CD4-positive, alpha-beta T cell treated with Interleukin-6 for 4 hours (primary cell): ENCODE measurements at regions not wholly inside any gene's neighbourhood (a gene's known extent, or its start where the extent isn't known, plus 50 kb on each side); places are given as distances from the start of the nearest gene placed in this dataset.

ENCODE experiments used
- DNase-seq: peaks from one replicate; pipeline ENCODE4 v3.0.0-alpha.2; 2020; ENCODE audit warnings: mixed read lengths

- DNase-seq = no peak
These were observed 105.6 kb downstream of the SEC61B start for GRCh38 chr9:99327667-99328066.

- no peak for DNase-seq
These were observed 113.2 kb downstream of the SEC61B start for GRCh38 chr9:99335280-99335679.

DNA sequence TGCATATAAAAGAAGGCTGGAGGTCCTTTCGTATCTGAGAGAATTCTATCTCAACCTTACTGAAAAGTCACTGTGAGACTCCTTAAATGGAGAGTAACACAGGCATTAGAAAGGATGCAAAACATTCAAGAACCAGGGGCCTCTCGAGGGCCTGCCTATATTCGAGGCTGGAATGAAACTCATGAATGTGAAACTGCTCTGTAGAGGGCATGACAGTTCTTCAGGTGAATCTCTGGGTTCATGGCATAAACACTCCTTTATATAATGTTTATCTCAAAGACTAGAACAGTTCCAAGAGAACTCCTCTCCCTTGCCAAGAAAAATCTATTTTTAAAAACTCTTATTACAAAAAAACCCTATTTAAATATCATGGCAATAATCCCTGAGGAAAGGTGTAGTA, 113.9 kb downstream of the SEC61B start:
- no peak for DNase-seq

DNA sequence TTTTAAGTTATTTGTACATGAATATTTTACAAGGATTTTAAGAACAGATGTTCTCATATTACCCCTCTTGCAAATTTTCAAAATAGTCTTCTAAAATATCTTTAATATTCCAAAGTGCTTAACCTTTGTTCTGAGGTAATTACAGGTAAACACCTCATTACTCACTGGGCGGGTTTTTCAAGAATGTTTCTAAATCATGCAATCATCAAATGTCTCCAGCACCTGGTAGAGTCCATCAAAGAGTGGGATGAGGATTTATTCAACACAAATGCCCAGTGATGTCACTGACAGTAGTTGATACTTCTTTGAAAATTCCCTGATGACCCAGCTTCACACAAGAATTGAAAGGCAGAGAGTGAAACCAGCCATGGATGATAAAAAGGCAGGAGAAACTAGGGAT, 114.4 kb downstream of the SEC61B start:
- no peak for DNase-seq

DNA sequence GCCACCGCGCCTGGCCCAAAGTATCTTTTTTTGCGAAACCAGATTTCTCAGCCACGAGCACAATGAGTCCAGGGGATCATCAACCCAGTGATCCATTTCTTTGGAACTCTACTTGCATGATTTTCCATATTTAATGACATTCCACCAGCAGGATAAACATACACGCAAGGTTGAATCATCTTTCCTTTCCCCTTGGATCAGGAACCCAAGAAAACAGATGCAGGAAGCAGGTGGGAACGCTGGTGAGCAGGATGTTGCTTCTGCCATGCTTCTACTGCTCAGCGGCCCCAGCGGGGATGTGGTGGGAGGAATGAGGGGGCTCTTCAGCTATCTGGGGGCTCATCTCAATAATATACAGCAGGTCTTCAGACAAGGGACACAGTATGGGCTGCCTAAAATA, 118.2 kb downstream of the SEC61B start:
- DNase-seq = no peak

GRCh38 chr9:99341686-99342085, 119.6 kb downstream of the SEC61B start:
- DNase-seq = no peak

DNA sequence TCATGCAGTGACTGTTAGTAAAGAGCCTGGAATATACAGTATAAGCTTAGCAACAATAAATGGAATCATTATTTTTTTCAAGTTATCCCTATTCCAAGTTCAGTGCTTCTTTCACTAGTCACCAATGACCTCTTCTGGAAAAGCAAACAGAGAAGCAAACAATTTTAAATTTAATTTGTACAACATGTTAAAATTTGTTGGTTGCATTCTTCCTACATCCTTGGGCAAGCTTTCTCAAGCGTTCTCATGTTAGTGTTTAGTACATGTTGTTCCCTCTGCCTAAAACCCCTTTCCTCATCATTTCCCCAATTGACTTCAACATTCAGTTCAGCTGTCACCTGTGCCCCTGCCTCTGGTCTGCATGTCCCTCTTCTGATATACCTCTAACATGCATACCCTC, 123.4 kb downstream of the SEC61B start:
- DNase-seq = no peak

- DNase-seq = no peak
These were observed 123.9 kb downstream of the SEC61B start for GRCh38 chr9:99345942-99346341.

GRCh38 chr9:99347568-99347967, 125.5 kb downstream of the SEC61B start:
- no peak for DNase-seq

DNA sequence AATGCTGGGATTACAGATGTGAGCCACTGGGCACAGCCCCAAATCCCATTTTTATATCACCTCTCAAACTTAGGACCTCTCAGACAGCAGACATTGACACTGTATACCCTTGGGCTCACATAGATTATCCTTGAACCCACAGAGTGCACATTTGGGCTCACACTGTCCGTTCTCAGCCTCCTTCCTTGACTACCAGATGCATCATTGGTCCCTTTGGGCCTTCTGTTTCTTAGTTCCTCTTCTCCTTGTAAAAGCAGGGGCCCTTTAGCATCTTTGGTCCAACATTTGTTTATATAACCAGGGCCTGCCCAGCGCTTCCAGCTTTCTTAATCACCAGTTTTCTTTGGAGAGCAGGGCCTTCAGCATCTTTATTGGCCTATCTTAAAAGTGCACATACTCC, 126.2 kb downstream of the SEC61B start:
- no peak for DNase-seq

GRCh38 chr9:99349870-99350269, 127.8 kb downstream of the SEC61B start:
- no peak for DNase-seq

DNA sequence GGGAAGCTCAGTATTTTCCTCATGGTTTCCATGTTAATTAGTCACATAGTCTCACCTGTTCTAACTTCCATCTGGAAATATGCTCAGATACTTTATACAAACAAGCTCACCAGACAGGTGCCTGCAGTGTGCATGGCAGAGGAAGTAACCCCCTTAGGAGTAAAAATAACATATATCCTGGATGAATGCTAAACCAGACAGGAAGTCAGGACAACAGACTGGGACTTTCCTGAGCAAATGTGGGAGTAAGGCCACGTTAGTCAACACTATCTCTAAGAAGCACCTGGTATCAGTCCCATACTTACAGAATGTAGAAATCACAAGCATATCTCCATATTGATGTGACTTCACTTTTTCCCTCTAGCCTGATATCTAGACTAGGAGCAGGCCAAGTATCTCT, 128.4 kb downstream of the SEC61B start:
- DNase-seq = no peak

DNA sequence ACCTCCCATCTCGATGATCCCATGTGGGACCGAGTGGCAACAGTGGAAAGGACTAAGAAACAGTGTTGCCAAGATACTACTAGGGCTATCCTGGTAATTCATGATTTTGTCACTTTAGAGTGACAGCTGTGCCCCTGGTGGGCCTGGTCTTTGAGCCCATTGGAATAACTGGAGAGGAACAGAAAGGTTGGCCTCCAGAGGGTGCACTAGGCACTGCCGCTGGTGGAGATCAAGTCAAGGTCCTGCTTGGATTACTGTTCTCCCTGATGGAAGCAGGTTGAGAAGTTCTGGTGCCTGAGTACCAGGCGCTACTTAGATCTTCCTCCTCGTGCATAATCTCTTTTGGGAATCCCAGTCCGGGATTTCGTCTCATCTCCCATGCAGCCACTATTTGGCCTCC, 129.6 kb downstream of the SEC61B start:
- no peak for DNase-seq

GRCh38 chr9:99352826-99353225, 130.7 kb downstream of the SEC61B start:
- DNase-seq = no peak

DNA sequence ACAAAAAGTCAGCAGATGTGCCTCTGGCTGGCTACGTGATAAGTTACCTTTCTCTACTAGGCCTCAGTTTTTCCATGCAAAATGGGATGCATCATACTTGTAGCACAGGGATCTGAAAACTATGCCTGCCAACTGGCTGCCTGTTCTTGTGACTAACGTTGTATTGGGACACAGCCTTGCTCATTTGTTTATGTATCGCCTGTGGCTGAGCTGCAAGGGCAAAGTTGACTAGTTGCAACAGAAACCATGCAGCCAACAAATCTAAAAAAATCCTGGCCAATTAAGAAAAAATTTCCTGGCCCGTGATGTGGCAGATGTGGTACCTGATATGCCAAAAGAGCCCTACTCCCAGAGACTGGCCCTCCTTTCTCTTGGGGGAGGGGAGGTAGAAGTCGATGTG, 131.3 kb downstream of the SEC61B start:
- no peak for DNase-seq

- DNase-seq = no peak
These were observed 132.0 kb downstream of the SEC61B start for GRCh38 chr9:99354104-99354503.

- DNase-seq = no peak
These were observed 134.5 kb downstream of the SEC61B start for GRCh38 chr9:99356512-99356971.

- no peak for DNase-seq
These were observed 135.5 kb downstream of the SEC61B start for GRCh38 chr9:99357575-99357974.

- no peak for DNase-seq
These were observed 136.6 kb downstream of the SEC61B start for GRCh38 chr9:99358668-99359067.

GRCh38 chr9:99359336-99359735, 137.3 kb downstream of the SEC61B start:
- no peak for DNase-seq

- no peak for DNase-seq
These were observed 137.9 kb downstream of the SEC61B start for GRCh38 chr9:99360026-99360425.

DNA sequence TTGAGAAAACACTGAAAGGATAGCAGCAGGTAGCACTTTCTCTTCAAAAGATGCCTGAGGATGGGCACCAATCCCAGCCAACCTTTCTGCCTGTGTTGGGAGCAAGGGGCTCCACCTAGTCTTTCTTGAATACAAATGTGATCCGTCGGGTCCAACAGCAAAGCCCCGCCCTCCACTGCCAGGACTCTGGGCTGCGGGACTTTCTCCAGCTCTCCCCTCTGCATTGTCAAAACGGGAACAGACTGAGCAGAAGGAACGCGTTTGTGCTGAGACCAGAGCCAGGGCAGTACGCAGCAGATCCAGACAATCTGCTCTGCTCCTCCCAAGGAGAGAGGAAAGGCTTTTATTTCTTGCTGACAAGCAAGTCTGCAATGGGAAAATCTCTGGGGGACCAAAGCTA, 139.7 kb downstream of the SEC61B start:
- DNase-seq = no peak

GRCh38 chr9:99362321-99362720, 140.2 kb downstream of the SEC61B start:
- DNase-seq = no peak

DNA sequence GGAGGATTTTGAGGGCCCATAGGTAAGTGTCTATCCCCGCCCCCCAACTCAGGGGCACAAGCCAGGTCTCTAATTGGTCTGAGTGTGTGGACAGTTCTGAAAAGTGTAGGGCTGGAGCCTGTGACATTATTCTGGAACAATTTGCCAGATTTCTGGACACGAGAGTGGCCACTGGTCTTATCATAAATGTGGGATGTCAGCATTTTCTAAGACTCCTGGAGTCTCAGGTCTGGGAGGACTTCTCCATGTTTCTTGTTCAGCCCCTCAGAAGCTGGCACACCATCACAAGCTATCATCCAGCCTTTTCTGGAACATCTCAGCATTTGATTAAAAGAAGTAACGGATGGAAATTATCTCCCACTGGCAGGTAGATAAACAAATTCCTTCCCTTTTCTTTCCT, 141.4 kb downstream of the SEC61B start:
- no peak for DNase-seq

- no peak for DNase-seq
These were observed 143.3 kb downstream of the SEC61B start for GRCh38 chr9:99365233-99365980.
